GM12878 (cell line): ENCODE measurements at regions not wholly inside any gene's neighbourhood (a gene's known extent, or its start where the extent isn't known, plus 50 kb on each side); places are given as distances from the start of the nearest gene placed in this dataset.

Experiments used
- ATAC-seq: fragments of 200-7000 bp; cut with Tn5 transposase; 3 replicates; pipeline ENCODE4 v1.9.1; 2020; ENCODE audit warnings: mild to moderate bottlenecking, moderate library complexity
- BruUV-seq: library from RNA; stranded (reverse); fragments of 400-500 nt; replicated peaks from 2 replicates; lab custom pipeline; 2021; lab: Mats Ljungman, UMichigan
- CTCF ChIA-PET: fragments of 300-600 bp; sonication (Branson Sonifier 250); formaldehyde crosslinking; extraction: SDS; loops from one replicate; lab custom pipeline; 2021; ENCODE audit warnings: inconsistent platforms; lab: Yijun Ruan, JAX
- POLR2A ChIA-PET: fragments of 350-600 bp; formaldehyde crosslinking; extraction: SDS; loops from one replicate; lab custom pipeline; 2021; ENCODE audit warnings: inconsistent platforms; lab: Charles Lee
- RAD21 ChIA-PET: fragments of 300-600 bp; sonication (Branson Sonifier 250); formaldehyde crosslinking; loops from one replicate; lab custom pipeline; 2023; ENCODE audit warnings: antibody characterized with exemption; ENCODE audit not compliant: unreplicated experiment; lab: Charles Lee
- SMC1A ChIA-PET: fragments of 300-600 bp; sonication (Branson Sonifier 250); formaldehyde crosslinking; loops from one replicate; lab custom pipeline; 2023; ENCODE audit not compliant: unreplicated experiment, uncharacterized antibody; lab: Charles Lee
- DNase-seq: peaks from one replicate; pipeline ENCODE4 v3.0.0-alpha.2; 2011; ENCODE audit warnings: low read depth, low spot score
- FAIRE-seq: peaks from 3 replicates; lab custom pipeline; 2011; peaks lifted over from hg19 to GRCh38; lab: Jason Lieb, UNC
- H2AFZ ChIP-seq: 2 replicates; pipeline ENCODE4 v1.6.0; 2011; ENCODE audit warnings: low read depth, low read length, control low read depth; ENCODE audit not compliant: control insufficient read depth
- H3K27ac ChIP-seq: 2 replicates; pipeline ENCODE4 v1.5.1; 2011; ENCODE audit warnings: control low read depth; ENCODE audit not compliant: control insufficient read depth, insufficient read depth
- H3K27me3 ChIP-seq, 2 experiments: replicated peaks in 1 of 2; 2 replicates each; pipeline versions ENCODE4 v1.6.0 to v1.6.1; 2011; ENCODE audit warnings: low read length in 1 of 2; ENCODE audit not compliant: control insufficient read depth in 2 of 2, insufficient read depth in 2 of 2
- H3K36me3 ChIP-seq, 2 experiments: 2 replicates each; pipeline ENCODE4 v1.5.1; 2011; ENCODE audit warnings: low read length in 1 of 2; ENCODE audit not compliant: control insufficient read depth in 2 of 2, insufficient read depth in 2 of 2
- H3K4me1 ChIP-seq: 2 replicates; pipeline ENCODE4 v1.6.1; 2011; ENCODE audit warnings: mild to moderate bottlenecking, low read length, moderate library complexity, mixed read lengths; ENCODE audit not compliant: control insufficient read depth, insufficient read depth
- H3K4me2 ChIP-seq: 2 replicates; pipeline ENCODE4 v1.6.0; 2011; ENCODE audit warnings: control low read depth; ENCODE audit not compliant: control insufficient read depth, insufficient read depth
- H3K4me3 ChIP-seq: fragments of 200-600 bp; sonication (generic); 2 replicates; pipeline ENCODE4 v1.5.1; 2016
- H3K79me2 ChIP-seq: 2 replicates; pipeline ENCODE4 v1.6.0; 2011; ENCODE audit warnings: low read length; ENCODE audit not compliant: control insufficient read depth, insufficient read depth
- H3K9ac ChIP-seq: 2 replicates; pipeline ENCODE4 v1.8.0; 2011; ENCODE audit warnings: low read length, control low read depth, mixed read lengths; ENCODE audit not compliant: control insufficient read depth, insufficient read depth
- H3K9me3 ChIP-seq: replicated peaks from 3 replicates; pipeline ENCODE4 v1.5.1; 2011; ENCODE audit warnings: mild to moderate bottlenecking, low read length; ENCODE audit not compliant: control insufficient read depth, insufficient read depth
- H4K20me1 ChIP-seq: 2 replicates; pipeline ENCODE4 v1.6.0; 2011; ENCODE audit not compliant: control insufficient read depth, insufficient read depth
- ATF7 ChIP-seq: fragments of 450-650 bp; IDR thresholded peaks from 2 replicates; pipeline ENCODE4 v1.6.1; 2016; ENCODE audit warnings: low read depth, mild to moderate bottlenecking
- FOS ChIP-seq: IDR thresholded peaks from 3 replicates; pipeline ENCODE4 v1.6.1; 2011; ENCODE audit warnings: borderline replicate concordance; ENCODE audit not compliant: insufficient read length; ENCODE audit errors: extremely low read depth
- MYB ChIP-seq: fragments of 150-350 bp; IDR thresholded peaks from 2 replicates; pipeline ENCODE4 v1.6.1; 2014; ENCODE audit warnings: mild to moderate bottlenecking, low read depth, low read length, borderline replicate concordance
- MYC ChIP-seq: IDR thresholded peaks from 2 replicates; pipeline ENCODE4 v1.6.1; 2011; ENCODE audit warnings: mild to moderate bottlenecking, low read length, moderate library complexity, inconsistent platforms; ENCODE audit not compliant: insufficient read depth, insufficient replicate concordance, insufficient read length, severe bottlenecking
- RCOR1 ChIP-seq: conservative IDR thresholded peaks from 2 replicates; pipeline ENCODE4 v1.6.1; 2012; ENCODE audit warnings: low read depth, low read length, improper control_type of control experiment
- TAF1 ChIP-seq: IDR thresholded peaks from 2 replicates; pipeline ENCODE4 v1.6.1; 2011; ENCODE audit warnings: mild to moderate bottlenecking, low read depth, low read length, borderline replicate concordance
- ZNF217 ChIP-seq: fragments of 450-650 bp; IDR thresholded peaks from 2 replicates; pipeline ENCODE4 v1.6.1; 2017; ENCODE audit warnings: antibody characterized with exemption, mild to moderate bottlenecking
- WGBS: methylation state at CpG from one replicate; pipeline ENCODE4 v1.1.6; 2016; ENCODE audit warnings: low lambda C conversion rate; ENCODE audit not compliant: insufficient replicate concordance, insufficient coverage; ENCODE audit errors: missing lambda C conversion rate; 5-methylcytosine and 5-hydroxymethylcytosine counted together
- in situ Hi-C: fragments of 300-500 bp; cut with MboI; formaldehyde crosslinking; loops from 9 replicates; pipeline ENCODE4 v1.14.3; 2018; ENCODE audit warnings: mixed read lengths
- intact Hi-C: fragments of 100-400 bp; cut with micrococcal nuclease; formaldehyde crosslinking; loops from one replicate; pipeline ENCODE4 v1.14.2; 2022; ENCODE audit not compliant: unreplicated experiment
- TF ChIP-seq, protein P1 (sequence below): fragments of 450-650 bp; IDR thresholded peaks from 2 replicates; pipeline ENCODE4 v1.6.1; 2016; ENCODE audit warnings: mild to moderate bottlenecking
- TF ChIP-seq, protein P2 (sequence below): fragments of 450-650 bp; IDR thresholded peaks from 2 replicates; pipeline ENCODE4 v1.6.1; 2017; ENCODE audit warnings: mild to moderate bottlenecking, moderate library complexity
- TF ChIP-seq, protein P3 (sequence below): fragments of 450-650 bp; IDR thresholded peaks from 2 replicates; pipeline ENCODE4 v1.6.1; 2017; ENCODE audit warnings: antibody characterized with exemption, mild to moderate bottlenecking, moderate library complexity
- TF ChIP-seq, protein P4 (sequence below): fragments of 450-650 bp; IDR thresholded peaks from 2 replicates; pipeline ENCODE4 v1.6.1; 2017; ENCODE audit warnings: mild to moderate bottlenecking

DNA sequence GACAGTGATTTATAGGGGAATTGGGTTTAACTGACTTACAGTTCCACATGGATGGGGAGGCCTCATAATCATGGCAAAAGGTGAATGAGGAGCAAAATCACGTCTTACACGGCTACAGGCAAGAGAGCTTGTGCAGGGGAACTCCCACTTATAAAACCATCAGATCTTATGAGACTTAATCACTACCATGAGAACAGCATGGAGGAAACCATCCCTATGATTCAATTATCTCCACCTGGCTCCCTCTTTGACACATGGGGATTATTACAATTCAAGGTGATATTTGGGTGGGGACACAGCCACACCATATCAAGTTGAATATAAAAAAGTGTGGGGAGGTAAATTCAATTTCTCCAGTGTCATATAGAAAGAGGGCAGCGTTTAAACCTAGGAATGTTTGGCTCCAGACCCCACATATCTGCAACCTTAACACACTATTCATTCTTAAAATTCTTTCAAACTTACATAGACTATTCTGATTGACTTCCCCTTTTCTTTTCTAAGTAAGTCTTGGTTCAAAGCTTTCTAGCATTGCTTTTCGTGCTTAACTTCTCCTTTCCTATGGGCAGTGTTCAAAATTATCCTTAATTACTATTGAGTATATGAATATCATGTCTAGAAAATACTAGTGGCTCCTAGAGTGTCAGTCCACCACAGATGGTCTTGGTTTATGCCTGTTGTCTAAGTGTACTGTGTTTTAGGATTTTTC is 446.7 kb upstream of the GBE1 start:
- no peaks in the 10 kb centered on the region for H3K27me3 ChIP-seq
- ChIA-PET CTCF (no interaction called here), RAD21 (no interaction called here), SMC1A (no interaction called here), POLR2A (no interaction called here)
- H3K4me1 ChIP-seq, result no peaks in the 10 kb centered on the region
- H3K79me2 ChIP-seq, result no peaks in the 10 kb centered on the region
- no TSS peak for BruUV-seq
- H2AFZ ChIP-seq, result no peak overlapping the region
- no peaks in the 10 kb centered on the region for H3K9me3 ChIP-seq
- 0% methylated on average over 4 of the region's 4 CpGs for WGBS
- H3K36me3 ChIP-seq, result no peaks in the 10 kb centered on the region
- FAIRE-seq (no peak), DNase-seq (no peak), ATAC-seq (no peak)
- intact Hi-C loops (no loop called here), in situ Hi-C loops (no loop called here)
- no peaks in the 10 kb centered on the region for H4K20me1 ChIP-seq
- H3K4me2 ChIP-seq, result no peak overlapping the region
- H3K9ac ChIP-seq, result no peak overlapping the region
- H3K4me3 ChIP-seq, result no peak overlapping the region
- no peak overlapping the region for H3K27ac ChIP-seq
- TF ChIP-seq, protein P1, sequence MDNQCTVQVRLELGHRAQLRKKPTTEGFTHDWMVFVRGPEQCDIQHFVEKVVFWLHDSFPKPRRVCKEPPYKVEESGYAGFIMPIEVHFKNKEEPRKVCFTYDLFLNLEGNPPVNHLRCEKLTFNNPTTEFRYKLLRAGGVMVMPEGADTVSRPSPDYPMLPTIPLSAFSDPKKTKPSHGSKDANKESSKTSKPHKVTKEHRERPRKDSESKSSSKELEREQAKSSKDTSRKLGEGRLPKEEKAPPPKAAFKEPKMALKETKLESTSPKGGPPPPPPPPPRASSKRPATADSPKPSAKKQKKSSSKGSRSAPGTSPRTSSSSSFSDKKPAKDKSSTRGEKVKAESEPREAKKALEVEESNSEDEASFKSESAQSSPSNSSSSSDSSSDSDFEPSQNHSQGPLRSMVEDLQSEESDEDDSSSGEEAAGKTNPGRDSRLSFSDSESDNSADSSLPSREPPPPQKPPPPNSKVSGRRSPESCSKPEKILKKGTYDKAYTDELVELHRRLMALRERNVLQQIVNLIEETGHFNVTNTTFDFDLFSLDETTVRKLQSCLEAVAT, result no peak
- TF ChIP-seq, protein P2, sequence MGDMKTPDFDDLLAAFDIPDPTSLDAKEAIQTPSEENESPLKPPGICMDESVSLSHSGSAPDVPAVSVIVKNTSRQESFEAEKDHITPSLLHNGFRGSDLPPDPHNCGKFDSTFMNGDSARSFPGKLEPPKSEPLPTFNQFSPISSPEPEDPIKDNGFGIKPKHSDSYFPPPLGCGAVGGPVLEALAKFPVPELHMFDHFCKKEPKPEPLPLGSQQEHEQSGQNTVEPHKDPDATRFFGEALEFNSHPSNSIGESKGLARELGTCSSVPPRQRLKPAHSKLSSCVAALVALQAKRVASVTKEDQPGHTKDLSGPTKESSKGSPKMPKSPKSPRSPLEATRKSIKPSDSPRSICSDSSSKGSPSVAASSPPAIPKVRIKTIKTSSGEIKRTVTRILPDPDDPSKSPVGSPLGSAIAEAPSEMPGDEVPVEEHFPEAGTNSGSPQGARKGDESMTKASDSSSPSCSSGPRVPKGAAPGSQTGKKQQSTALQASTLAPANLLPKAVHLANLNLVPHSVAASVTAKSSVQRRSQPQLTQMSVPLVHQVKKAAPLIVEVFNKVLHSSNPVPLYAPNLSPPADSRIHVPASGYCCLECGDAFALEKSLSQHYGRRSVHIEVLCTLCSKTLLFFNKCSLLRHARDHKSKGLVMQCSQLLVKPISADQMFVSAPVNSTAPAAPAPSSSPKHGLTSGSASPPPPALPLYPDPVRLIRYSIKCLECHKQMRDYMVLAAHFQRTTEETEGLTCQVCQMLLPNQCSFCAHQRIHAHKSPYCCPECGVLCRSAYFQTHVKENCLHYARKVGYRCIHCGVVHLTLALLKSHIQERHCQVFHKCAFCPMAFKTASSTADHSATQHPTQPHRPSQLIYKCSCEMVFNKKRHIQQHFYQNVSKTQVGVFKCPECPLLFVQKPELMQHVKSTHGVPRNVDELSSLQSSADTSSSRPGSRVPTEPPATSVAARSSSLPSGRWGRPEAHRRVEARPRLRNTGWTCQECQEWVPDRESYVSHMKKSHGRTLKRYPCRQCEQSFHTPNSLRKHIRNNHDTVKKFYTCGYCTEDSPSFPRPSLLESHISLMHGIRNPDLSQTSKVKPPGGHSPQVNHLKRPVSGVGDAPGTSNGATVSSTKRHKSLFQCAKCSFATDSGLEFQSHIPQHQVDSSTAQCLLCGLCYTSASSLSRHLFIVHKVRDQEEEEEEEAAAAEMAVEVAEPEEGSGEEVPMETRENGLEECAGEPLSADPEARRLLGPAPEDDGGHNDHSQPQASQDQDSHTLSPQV, result no peak
- TF ChIP-seq MYB (no peak), ATF7 (no peak), TAF1 (no peak), FOS (no peak), MYC (no peak), ZNF217 (no peak), RCOR1 (no peak)
- TF ChIP-seq, protein P3, sequence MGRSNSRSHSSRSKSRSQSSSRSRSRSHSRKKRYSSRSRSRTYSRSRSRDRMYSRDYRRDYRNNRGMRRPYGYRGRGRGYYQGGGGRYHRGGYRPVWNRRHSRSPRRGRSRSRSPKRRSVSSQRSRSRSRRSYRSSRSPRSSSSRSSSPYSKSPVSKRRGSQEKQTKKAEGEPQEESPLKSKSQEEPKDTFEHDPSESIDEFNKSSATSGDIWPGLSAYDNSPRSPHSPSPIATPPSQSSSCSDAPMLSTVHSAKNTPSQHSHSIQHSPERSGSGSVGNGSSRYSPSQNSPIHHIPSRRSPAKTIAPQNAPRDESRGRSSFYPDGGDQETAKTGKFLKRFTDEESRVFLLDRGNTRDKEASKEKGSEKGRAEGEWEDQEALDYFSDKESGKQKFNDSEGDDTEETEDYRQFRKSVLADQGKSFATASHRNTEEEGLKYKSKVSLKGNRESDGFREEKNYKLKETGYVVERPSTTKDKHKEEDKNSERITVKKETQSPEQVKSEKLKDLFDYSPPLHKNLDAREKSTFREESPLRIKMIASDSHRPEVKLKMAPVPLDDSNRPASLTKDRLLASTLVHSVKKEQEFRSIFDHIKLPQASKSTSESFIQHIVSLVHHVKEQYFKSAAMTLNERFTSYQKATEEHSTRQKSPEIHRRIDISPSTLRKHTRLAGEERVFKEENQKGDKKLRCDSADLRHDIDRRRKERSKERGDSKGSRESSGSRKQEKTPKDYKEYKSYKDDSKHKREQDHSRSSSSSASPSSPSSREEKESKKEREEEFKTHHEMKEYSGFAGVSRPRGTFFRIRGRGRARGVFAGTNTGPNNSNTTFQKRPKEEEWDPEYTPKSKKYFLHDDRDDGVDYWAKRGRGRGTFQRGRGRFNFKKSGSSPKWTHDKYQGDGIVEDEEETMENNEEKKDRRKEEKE, result no peak
- TF ChIP-seq, protein P4, sequence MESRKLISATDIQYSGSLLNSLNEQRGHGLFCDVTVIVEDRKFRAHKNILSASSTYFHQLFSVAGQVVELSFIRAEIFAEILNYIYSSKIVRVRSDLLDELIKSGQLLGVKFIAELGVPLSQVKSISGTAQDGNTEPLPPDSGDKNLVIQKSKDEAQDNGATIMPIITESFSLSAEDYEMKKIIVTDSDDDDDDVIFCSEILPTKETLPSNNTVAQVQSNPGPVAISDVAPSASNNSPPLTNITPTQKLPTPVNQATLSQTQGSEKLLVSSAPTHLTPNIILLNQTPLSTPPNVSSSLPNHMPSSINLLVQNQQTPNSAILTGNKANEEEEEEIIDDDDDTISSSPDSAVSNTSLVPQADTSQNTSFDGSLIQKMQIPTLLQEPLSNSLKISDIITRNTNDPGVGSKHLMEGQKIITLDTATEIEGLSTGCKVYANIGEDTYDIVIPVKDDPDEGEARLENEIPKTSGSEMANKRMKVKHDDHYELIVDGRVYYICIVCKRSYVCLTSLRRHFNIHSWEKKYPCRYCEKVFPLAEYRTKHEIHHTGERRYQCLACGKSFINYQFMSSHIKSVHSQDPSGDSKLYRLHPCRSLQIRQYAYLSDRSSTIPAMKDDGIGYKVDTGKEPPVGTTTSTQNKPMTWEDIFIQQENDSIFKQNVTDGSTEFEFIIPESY, result no peak
